CD4-positive, alpha-beta T cell (primary cell): ENCODE measurements at regions not wholly inside any gene's neighbourhood (a gene's known extent, or its start where the extent isn't known, plus 50 kb on each side); places are given as distances from the start of the nearest gene placed in this dataset.

Experiments used
- ATAC-seq: fragments of 200-7000 bp; cut with Tn5 transposase; one replicate; pipeline ENCODE4 v1.10.0; 2022; ENCODE audit warnings: mild to moderate bottlenecking; ENCODE audit not compliant: poor library complexity
- CTCF ChIA-PET: fragments of 350-600 bp; sonication (Branson Sonifier 250); formaldehyde crosslinking; loops from one replicate; lab custom pipeline; 2021; ENCODE audit warnings: antibody characterized with exemption, inconsistent platforms; lab: Charles Lee
- POLR2A ChIA-PET: fragments of 350-600 bp; sonication (Branson Sonifier 250); formaldehyde crosslinking; loops from one replicate; lab custom pipeline; 2021; ENCODE audit warnings: antibody characterized with exemption, inconsistent platforms; lab: Charles Lee
- DNase-seq, 14 experiments: peaks; one replicate each; pipeline ENCODE4 v3.0.0-alpha.2; 2013 to 2020; ENCODE audit warnings: mixed read lengths in 2 of 14
- H3K27ac ChIP-seq, 2 donors: one replicate each; pipeline versions ENCODE4 v1.5.1 to v1.7.0; 2013; ENCODE audit warnings: low read length in 2 of 2, low read depth in 1 of 2, mild to moderate bottlenecking in 1 of 2
- H3K27me3 ChIP-seq, 2 experiments: 1 replicate in 1 of 2; 2 replicates in 1 of 2; pipeline versions ENCODE4 v1.6.1 to v1.7.0; 2013; ENCODE audit warnings: low read length in 2 of 2, control low read depth in 1 of 2, mild to moderate bottlenecking in 1 of 2, moderate library complexity in 1 of 2; ENCODE audit not compliant: insufficient read depth in 2 of 2, control insufficient read depth in 1 of 2
- H3K36me3 ChIP-seq: one replicate; pipeline ENCODE4 v1.6.1; 2013; ENCODE audit warnings: low read length, control low read depth; ENCODE audit not compliant: insufficient read depth
- H3K4me1 ChIP-seq: one replicate; pipeline ENCODE4 v1.6.1; 2013; ENCODE audit warnings: low read length, control low read depth; ENCODE audit not compliant: insufficient read depth
- H3K4me3 ChIP-seq: one replicate; pipeline ENCODE4 v1.5.1; 2013; ENCODE audit warnings: mild to moderate bottlenecking, low read length, moderate library complexity
- H3K9me3 ChIP-seq, 2 experiments: 1 replicate in 1 of 2; 2 replicates in 1 of 2; pipeline versions ENCODE4 v1.6.1 to v1.7.0; 2013; ENCODE audit warnings: low read length in 2 of 2, mild to moderate bottlenecking in 2 of 2, control low read depth in 1 of 2, moderate library complexity in 1 of 2; ENCODE audit not compliant: control insufficient read depth in 1 of 2, insufficient read depth in 1 of 2
- H3K27ac Mint-ChIP-seq: one replicate; pipeline ENCODE4 v1.8.0; 2020; ENCODE audit warnings: mixed read lengths
- H3K27me3 Mint-ChIP-seq: one replicate; pipeline ENCODE4 v1.8.0; 2021; ENCODE audit warnings: mixed read lengths
- H3K36me3 Mint-ChIP-seq: one replicate; pipeline ENCODE4 v1.8.0; 2021; ENCODE audit warnings: low read depth, mixed read lengths
- H3K4me1 Mint-ChIP-seq: one replicate; pipeline ENCODE4 v1.8.0; 2021; ENCODE audit warnings: low read depth, mixed read lengths
- H3K4me3 Mint-ChIP-seq: one replicate; pipeline ENCODE4 v1.8.0; 2020; ENCODE audit warnings: mild to moderate bottlenecking, mixed read lengths
- H3K9me3 Mint-ChIP-seq: one replicate; pipeline ENCODE4 v1.8.0; 2020; ENCODE audit warnings: mixed read lengths
- intact Hi-C, 2 experiments: fragments of 100-400 bp; cut with DNase I in 1 of 2; cut with micrococcal nuclease in 1 of 2; formaldehyde crosslinking; loops; one replicate each; pipeline versions ENCODE4 v1.15.1 to v1.9.0; 2023 to 2025; cut with DNase I, micrococcal nuclease
- TF ChIP-seq, protein P1 (sequence below): fragments of 200-600 bp; IDR thresholded peaks from one replicate; pipeline ENCODE4 v1.8.0; 2022; ENCODE audit warnings: antibody characterized with exemption, mild to moderate bottlenecking

DNA sequence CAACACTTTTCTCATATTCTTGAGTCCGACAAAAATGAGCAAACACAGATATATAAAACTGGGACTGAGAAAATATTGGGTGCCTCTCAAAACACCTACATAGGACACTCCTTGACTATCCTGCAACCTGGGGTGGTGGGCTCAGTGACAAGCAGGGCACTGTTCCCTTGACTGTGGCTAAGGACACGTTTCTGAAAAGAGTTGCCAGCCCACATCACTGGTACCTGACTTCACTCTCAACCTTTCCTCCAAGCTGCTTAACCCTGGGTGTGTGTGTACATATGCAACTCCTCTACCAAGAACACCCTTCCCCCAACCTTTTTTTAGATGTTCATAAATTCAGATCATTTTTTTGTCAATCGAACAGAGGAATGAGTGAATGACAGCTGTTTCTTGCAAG lies 148.7 kb downstream of the ACTL7B start:
- no peak for ATAC-seq
- peaks cover 4% of the 10 kb centered on the region for H3K27me3 Mint-ChIP-seq
- intact Hi-C loops, result no loop called here
- Histone ChIP-seq H3K4me3 (no peak overlapping the region), H3K36me3 (no peaks in the 10 kb centered on the region), H3K27ac (no peak overlapping the region), H3K4me1 (no peaks in the 10 kb centered on the region), H3K27me3 (no peaks in the 10 kb centered on the region), H3K9me3 (no peaks in the 10 kb centered on the region)
- POLR2A ChIA-PET, result no interaction called here
- CTCF ChIA-PET, result no interaction called here
- TF ChIP-seq, protein P1, sequence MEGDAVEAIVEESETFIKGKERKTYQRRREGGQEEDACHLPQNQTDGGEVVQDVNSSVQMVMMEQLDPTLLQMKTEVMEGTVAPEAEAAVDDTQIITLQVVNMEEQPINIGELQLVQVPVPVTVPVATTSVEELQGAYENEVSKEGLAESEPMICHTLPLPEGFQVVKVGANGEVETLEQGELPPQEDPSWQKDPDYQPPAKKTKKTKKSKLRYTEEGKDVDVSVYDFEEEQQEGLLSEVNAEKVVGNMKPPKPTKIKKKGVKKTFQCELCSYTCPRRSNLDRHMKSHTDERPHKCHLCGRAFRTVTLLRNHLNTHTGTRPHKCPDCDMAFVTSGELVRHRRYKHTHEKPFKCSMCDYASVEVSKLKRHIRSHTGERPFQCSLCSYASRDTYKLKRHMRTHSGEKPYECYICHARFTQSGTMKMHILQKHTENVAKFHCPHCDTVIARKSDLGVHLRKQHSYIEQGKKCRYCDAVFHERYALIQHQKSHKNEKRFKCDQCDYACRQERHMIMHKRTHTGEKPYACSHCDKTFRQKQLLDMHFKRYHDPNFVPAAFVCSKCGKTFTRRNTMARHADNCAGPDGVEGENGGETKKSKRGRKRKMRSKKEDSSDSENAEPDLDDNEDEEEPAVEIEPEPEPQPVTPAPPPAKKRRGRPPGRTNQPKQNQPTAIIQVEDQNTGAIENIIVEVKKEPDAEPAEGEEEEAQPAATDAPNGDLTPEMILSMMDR, result no peak
- H3K4me1 Mint-ChIP-seq, result no peaks in the 10 kb centered on the region
- no peak overlapping the region for H3K27ac Mint-ChIP-seq
- no peaks in the 10 kb centered on the region for H3K9me3 Mint-ChIP-seq
- DNase-seq, result no peak
- no peaks in the 10 kb centered on the region for H3K36me3 Mint-ChIP-seq
- H3K4me3 Mint-ChIP-seq, result no peak overlapping the region

DNA sequence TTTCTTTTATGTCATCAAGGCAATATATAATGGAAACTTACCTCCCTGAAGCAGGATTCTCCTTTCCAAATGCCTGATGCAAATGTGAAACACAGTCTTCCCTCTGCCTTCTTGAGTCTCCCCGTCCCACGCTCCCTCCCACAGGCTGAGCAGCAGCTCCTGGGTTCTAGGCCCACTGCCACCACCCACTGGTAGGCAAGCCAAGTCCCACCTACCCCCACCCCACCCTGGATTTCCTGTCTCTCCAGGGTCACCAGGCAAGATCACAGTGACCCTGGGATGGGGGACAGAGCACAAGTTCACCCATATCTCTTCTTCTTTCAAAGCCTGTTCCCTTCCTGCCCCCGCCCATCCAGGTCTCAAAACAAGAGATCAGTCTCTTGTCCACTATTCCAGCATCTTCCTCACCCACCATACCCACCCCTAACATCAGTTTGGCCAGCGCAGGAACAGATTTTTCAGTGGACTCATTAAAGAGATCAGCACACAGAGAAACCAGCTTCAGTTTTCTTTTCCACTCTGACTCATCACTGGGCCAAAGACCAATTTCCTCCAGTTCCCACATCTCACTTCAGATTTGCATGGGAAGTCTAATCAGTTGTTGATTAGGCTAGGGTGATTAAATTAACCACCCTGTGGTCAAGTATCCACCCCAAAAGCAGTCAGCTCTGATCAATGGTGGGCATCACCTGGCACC lies 151.5 kb downstream of the ACTL7B start:
- CTCF ChIA-PET, result no interaction called here
- POLR2A ChIA-PET, result no interaction called here
- no peak for DNase-seq
- Histone ChIP-seq H3K27me3 (no peaks in the 10 kb centered on the region), H3K4me1 (no peaks in the 10 kb centered on the region), H3K4me3 (no peak overlapping the region), H3K27ac (no peak overlapping the region), H3K36me3 (no peaks in the 10 kb centered on the region), H3K9me3 (no peaks in the 10 kb centered on the region)
- no peaks in the 10 kb centered on the region for H3K9me3 Mint-ChIP-seq
- H3K27ac Mint-ChIP-seq, result no peak overlapping the region
- no peaks in the 10 kb centered on the region for H3K36me3 Mint-ChIP-seq
- no peak overlapping the region for H3K4me3 Mint-ChIP-seq
- TF ChIP-seq, protein P1, result no peak
- ATAC-seq, result no peak
- H3K4me1 Mint-ChIP-seq, result no peaks in the 10 kb centered on the region
- H3K27me3 Mint-ChIP-seq, result no peaks in the 10 kb centered on the region
- intact Hi-C loops, result no loop called here

DNA sequence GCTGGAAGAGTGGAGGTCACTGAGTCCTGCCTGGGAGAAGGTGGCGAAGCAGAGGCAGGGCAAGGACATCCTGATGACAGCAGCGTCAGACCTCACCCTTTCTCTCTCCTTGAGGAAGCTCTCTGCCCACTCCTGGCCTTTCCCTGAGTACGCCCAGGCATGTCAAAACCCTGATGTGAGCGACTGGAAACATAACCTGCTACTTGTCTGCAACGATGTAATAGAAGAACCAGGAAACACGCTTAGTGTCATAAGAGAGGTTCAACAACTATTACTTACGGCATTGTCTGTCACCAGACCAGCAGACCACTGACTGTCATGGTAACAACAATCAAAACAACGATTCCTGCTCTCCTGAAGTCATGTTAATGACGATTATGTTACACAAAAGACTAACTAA lies 152.4 kb downstream of the ACTL7B start:
- Mint-ChIP-seq H3K4me3 (no peak overlapping the region), H3K4me1 (no peaks in the 10 kb centered on the region), H3K27me3 (no peaks in the 10 kb centered on the region), H3K36me3 (no peaks in the 10 kb centered on the region), H3K27ac (no peak overlapping the region), H3K9me3 (no peaks in the 10 kb centered on the region)
- Histone ChIP-seq H3K9me3 (no peaks in the 10 kb centered on the region), H3K27me3 (no peaks in the 10 kb centered on the region), H3K4me3 (no peak overlapping the region), H3K4me1 (no peaks in the 10 kb centered on the region), H3K36me3 (no peaks in the 10 kb centered on the region), H3K27ac (no peak overlapping the region)
- ChIA-PET CTCF (no interaction called here), POLR2A (no interaction called here)
- DNase-seq (no peak), ATAC-seq (no peak)
- TF ChIP-seq, protein P1, result no peak
- intact Hi-C loops, result no loop called here
